Brain pericyte (primary cell): ENCODE measurements at regions not wholly inside any gene's neighbourhood (a gene's known extent, or its start where the extent isn't known, plus 50 kb on each side); places are given as distances from the start of the nearest gene placed in this dataset.

Source experiments
- DNase-seq: peaks from one replicate; pipeline ENCODE4 v3.0.0-alpha.2; 2012; ENCODE audit warnings: low read depth, low spot score

DNA sequence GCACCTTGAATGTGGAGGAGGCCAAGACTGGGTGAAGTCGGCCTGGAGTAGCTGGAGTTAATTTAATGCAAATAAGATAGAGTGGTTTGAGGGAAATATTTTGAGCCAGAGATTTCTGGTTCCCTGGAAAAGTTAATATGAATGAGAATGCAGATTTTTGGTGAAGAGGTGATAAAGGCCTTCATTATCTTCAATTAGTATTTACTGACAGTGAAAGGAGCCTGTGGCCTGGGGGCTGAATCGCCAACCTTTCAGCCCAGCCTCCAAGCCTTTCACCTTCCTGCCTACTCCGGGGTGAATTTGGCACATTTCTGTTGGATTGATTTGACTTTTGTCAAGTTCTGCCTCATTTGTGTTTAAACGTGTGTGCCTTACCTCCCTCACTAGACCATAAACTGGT is 147.8 kb downstream of the SOX2 start:
- DNase-seq, result no peak

DNA sequence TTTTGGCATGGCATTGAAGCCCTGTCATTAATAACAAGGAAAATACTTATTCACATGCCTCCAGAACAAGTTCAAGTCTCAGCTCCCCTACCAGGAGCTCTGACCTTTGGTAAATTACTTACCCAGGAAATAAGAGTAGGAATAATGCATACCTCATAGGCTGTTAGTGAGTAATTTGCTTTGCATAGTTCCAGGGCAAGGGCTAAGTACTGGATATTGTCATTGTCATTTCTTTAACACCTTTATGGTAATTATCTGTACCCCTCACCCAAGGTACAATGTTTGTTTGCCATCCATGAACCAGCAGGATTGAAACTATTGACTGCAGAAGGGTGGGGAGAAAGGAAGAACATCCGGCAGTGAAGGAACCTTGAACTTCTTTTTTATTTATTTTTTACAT is 148.5 kb downstream of the SOX2 start:
- DNase-seq, result no peak

DNA sequence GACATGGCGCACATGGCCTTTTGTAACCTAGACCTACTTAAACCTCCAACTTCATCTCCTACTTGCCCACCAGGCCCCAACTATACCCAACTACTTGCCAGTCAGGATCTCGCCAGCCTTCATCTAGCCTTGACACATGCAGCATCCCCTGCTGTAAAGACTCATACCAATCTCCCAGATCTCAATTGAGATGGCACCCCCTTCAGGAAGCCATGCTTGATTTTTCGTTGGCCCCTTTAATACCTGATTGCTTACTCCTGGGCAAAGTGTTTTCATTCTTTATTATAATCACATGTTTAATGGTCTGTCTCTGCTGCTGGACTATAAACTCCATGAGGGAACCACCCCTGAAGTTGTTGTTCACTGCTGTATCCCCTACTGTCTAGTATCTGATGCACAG is 150.8 kb downstream of the SOX2 start:
- DNase-seq, result no peak

DNA sequence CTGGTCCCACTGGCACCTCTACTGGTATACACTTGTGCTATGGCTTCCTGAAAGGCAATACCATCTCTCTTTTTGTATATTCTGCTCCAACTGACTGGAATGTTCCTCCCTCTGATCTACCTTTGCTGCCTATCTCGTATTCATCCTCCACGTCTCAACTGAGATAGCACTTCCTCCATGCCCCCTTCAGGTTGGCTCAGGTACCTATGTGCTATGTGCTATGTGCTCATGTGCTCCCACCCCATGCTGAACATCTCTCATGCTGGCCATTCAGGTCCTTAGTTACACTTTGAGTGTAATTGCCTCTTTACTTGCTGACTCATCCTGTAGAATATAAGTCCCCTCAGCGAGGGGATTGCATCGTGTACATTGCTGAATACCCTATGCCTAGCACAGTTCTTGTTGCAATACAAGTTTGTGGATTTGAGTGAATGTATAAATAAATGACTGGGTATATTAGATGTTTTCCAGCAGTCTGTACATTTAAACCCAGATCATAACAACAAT is 156.9 kb downstream of the SOX2 start:
- no peak for DNase-seq

DNA sequence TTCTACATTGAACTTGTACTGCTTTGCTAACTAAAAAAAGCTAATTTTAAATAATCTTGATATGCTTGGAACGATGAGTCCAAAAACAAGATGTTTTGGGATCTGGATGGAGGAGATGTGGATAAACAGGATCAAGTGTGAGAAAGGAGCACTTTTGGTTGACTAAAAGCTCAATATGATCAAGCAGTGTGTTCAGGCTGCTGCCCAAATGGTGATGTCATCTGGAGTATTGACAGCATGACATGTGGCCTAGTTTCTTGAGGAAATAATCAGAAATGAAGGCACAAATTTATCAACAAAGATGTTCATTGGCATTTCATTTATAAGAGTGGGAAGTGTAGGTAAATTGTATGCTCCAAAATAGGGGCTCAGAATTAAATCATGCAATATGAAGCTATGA is 161.2 kb downstream of the SOX2 start:
- DNase-seq, result no peak

DNA sequence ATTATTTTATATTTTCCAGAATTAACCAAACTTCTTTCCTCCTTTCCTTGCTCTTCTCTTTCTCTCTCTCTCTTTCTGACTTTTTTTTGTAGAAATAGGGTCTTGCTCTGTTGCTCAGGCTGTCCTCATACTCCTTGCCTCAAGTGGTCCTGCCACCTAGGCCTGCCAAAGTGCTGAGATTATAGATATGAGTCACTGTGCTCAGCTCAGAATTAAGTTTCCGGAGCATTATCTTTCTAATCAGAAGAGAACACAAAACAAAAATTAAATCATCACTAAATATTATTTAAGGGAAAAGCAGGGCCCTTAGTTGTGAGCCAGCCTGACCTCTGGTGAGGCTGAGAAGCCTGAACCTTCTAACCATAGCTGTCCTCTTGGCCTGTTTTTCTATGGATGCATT is 168.2 kb downstream of the SOX2 start:
- no peak for DNase-seq

DNA sequence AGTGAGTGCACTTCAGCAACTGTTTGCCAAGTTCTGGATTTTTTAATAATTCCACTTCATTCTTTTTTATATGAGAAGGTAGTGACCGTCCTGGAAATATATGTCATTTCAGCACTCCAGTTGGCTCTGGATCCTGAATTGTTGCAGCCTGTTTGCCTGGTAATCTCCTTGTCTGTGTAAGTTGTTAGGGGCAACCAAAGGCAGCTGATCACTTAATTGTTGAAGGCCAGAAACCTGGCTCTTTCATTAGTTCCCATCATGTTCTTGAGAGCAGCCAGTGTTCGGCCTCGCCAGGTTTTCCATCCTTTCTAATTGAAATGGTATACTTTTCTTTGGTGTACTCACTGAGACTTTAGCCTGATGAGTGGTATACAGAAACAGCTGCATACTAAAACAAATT is 168.6 kb downstream of the SOX2 start:
- DNase-seq, result no peak

DNA sequence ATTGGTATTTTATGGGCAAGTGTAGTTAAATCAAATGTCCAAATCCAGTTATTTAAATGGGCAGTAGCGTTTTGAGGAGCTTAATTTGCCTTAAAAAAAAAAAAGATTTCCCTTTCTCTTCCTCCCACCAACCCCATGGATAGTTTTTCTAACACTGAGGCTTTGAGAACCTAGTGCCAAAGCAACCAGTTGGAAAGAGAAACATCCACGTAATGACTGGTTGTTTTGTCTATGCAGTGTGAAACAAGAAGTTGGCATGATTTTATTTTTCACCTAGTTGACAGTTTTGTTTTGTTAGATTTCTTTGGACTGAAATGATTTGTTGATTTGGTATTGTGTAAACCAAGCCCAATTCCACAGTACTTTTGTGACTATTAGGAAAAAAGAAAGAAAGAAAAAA is 170.0 kb downstream of the SOX2 start:
- DNase-seq, result no peak

DNA sequence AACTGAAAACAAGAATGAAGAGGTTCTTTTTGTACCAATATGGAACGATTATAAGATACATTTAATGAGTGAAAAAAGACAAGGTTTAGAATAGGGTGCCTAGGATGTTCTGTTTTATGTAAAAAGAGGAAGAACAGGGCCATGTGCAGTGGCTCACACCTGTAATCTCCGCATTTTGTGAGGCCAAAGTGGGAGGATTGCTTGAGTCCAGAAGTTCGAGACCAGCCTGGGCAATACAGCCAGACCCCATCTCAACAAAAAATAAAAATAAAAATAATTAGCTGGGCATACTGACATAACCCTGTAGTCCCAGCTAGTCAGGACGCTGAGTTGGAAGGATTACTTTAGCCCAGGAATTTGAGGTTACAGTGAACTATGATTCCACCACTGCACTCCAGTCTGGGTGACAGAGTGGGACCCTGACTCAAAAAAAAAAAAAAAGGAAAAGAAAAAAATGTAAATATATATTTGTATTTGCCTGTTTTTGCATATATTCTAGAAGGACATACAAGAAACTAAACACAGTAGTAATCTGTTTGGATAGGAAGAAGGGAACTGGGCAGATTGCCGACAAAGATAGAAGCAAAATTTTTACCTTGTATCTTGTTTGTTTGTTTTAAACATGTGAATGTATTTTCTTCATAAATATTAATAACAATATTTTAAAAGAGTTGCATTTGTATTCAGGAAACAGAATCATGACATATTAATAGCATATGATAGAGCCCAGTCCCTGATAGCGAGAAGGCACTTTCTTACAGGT is 174.3 kb downstream of the SOX2 start:
- no peak for DNase-seq

DNA sequence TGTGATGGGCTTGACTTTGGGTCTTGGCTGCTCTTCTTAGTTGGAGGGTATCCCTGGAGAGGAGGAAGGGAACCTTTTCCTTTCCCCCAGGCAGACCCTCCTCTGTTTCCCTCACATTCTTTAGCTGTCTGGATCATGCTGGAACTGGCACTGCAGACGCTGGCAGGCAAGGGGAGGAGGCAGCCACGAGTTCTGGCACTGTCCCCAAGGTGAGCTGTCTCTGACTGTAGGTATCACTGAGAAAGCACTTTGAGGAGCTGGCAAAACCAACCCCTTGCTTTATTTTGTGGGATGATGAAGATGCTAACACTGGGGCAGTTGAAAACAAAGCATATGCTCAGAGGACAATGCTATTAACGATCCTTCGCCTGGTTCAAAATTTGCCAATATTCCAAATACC is 175.0 kb downstream of the SOX2 start:
- no peak for DNase-seq

DNA sequence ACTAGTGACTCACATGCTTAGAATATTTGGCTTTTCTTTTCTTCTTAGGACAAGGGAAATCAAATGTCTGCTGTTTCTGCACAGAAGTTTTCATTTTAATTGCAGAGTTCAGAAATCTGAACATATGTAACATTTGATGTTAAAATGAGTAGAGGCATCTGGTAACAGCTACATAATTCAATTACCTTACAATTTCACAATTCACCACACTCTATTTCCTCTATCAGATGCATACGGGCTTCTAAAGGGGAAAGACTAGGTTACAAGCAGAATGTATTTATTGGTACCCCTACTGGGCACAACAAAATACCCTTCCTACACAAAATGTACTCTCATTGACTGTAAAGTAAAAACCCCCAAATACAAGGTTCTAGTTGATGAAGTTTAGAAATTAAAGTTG is 176.0 kb downstream of the SOX2 start:
- DNase-seq, result no peak

DNA sequence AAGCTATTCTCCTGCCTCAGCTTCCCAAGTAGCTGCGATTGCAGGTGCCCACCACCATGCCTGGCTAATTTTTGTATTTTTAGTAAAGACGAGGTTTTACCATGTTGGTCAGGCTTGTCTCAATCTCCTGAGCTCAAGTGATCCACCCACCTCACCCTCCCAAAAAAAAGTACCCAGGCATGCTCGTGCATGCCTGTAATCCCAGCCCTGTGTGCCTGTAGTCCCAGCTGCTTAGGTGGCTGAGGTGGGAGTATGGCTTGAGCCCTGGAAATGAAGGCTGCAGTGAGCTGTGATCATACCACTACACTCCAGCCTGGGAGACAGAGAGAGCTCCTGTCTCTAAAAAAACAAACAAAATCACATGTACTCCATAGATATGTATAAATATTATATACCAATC is 176.5 kb downstream of the SOX2 start:
- no peak for DNase-seq

DNA sequence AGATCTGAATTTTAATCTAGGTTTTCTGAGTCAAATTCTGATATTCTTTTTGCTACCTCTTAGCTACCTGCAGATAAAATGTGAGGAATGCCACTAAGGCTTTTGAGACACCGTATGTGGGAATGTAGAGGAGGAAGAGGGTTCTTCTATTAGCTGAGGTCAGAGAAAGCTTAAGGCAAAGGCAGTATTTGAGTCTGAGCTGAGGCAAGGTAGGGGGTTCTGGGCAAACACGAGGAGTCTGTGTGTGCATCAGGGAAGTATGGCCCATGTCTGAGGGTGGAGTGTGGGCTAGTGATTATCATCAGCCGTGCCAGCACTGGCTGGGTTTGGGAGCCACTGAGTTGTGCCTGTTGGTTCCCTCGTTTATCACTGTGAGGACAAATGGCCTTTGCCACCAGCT is 181.1 kb downstream of the SOX2 start:
- no peak for DNase-seq

DNA sequence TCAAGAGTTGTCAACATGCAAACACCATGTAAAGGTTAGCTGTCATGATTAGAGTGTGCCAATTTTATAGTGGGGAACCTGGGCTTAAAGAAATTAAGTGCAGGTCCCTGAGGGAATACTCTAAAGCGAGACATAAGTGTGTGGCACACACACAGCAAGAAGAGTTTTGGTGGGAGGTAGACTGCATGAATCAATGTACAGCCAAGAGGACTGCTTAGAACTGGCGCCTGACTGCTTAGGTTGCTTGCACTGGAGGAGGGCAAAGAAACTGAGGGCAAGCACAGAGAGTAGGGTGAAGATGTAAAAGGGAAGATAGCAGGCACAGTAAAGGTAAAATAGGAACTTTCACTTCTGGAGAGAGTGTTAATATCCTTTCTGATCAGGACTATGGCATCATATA is 184.9 kb downstream of the SOX2 start:
- no peak for DNase-seq

DNA sequence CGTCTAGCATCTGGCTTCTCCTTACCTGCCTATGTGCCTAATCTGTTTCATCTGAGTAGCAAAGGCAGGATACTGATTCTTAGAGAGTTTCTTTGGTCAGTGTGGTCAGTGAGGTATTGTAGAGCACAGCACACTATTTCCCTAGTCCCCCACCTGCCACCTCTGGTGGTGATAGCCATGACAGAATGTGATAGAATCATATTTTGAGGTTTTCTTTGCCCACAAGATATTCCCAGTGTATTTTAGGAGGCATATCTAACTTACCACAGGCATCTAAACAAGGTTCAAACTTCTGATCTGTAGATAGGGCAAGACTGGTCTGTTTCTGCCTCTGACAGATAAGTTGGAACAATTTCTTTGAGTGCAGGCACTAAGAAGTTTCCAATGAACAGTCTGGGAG is 188.0 kb downstream of the SOX2 start:
- DNase-seq, result no peak

DNA sequence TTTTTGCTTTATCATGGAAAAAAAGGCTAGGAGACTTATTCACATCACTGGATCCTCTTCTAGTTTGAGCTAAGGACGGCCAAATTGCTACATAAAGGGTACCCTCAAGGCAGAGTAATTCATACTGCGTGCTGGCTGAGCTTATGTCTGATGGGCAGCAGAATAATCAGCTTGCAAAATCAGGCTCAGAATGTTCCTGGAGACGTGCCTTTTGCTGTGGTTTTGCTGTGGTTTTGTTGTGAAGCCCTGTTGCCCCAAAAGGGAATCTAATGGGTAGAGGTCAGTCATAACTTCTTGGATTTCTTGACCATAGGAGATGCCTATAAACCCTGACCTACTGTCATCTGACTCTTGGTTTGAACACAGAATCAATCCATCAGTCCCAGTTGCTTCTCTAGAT is 189.9 kb downstream of the SOX2 start:
- DNase-seq, result no peak

DNA sequence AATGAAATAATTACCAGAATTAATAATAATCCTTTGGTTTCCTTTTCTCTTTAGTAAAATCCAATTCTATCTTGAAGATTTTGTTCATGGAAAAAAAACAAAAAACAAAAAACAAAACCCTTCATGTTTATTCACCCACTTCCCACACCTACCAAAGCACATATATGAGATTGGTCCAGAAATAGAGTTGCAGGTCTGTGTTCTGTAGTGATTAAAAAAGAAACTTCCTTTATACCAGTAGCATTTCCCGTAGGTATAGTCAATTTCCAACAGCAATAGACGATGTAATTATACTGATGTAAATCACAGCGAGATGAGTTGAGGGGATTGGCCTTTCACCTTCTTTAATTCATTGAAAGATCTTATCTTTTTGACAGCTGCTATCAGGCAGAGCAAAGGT is 194.6 kb downstream of the SOX2 start:
- no peak for DNase-seq

DNA sequence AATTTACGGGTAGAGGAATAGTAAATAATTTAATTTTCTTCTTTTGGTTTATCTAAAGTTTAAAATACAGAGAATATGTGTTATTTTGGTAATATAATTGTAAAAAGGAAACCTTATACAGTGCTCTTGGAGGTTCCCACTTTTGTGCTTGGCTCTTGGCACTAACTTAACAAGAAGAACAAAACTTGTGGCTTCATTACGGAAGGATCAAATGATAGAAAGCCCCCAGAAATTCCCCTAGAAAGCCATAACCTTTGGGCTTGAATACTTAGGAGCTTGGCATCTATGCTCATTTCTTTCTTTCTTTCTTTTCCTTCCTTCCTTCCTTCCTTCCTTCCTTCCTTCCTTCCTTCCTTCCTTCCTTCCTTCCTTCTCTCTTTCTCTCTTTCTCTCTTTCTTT is 197.5 kb downstream of the SOX2 start:
- no peak for DNase-seq

DNA sequence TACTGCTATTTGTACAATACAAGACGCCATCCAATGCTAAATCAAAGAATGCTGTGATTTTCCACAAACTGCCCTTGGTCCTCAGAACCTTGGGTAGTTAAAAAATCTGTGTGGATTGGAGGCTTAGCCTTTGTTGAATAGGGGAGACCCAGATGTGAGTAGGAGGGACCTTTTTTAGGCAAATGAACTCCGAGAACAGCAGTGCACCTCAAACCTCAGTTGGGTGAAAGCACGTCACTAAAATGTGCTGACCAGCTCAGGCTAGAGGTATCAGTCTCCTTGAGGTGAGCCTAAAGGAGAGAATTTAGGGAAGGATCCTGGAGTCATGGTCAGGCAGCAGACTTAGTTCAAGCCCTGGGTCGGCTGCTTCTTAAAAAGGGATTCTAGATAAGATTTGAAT is 200.7 kb downstream of the SOX2 start:
- DNase-seq, result no peak

DNA sequence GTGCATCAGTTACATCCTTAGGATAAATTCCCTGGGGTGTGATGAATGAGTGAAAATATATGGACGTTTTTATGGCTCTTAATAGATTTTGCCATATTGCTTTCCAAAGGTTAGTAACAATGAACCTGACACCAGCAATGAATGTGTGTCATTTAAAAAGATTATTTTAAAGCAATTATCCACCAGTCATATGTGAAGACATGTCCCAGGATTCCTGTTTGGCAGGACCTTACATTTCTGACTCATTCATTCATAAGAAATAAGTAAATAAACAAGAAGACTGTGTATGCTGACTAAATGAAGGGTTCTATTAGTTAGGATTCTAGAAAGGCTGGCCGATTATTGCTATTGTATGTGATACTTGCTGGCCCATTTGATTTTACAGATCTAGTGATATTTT is 201.5 kb downstream of the SOX2 start:
- DNase-seq, result no peak

DNA sequence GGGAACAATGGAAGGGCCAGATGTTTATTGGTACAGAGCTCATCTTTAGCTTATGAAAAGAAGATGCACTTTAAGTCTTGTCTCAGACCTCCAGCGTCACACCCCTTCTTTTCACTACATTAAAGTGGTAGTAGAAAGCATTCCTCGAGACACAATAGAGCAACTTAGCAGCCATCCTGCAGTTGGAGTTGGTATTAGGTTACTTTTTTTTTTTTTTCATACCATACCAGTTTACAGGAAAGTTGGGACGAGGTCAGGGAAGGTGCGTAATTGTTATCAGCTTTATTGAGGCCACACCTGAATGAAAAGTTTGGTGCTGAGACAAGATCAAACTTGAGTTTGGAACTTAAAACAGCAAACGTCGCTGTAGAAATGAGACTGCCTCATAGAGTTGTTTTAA is 203.8 kb downstream of the SOX2 start:
- no peak for DNase-seq

DNA sequence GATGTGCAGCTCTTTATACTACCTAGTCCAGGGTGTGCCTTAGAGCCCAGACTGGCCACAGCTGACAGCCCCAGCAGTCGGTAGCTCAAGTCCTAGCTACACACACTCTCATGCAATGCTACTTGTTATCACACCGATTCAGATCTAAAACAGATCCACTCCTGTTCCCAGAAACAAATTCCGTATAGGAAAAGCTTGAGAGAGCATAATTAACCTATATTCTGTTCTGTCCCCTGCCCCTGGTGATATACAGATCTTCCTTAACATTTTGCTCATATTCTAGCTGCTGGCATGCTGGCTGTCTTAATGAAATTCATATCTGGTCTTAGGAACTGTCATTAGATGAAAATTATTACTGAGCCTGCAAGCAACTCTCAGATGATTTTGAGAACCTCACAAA is 204.3 kb downstream of the SOX2 start:
- no peak for DNase-seq

DNA sequence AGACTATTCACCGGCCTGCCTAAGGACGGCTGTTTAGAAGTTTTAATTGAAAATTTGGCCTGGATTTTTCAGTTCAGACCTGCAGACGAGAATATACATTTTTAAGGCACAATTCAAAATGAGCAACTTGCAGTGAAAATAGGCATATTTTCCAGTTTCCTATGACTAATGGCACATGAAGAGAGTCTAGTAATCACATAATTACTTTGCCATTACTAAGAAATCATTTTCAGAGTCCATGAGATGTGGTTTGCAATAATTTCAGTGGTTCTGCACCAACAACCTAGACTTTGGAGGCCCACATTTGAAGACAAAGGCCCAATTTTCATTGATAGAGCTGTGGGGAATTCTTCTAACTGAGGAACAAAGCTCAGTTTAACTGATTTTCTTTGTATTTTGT is 205.3 kb downstream of the SOX2 start:
- DNase-seq, result no peak

DNA sequence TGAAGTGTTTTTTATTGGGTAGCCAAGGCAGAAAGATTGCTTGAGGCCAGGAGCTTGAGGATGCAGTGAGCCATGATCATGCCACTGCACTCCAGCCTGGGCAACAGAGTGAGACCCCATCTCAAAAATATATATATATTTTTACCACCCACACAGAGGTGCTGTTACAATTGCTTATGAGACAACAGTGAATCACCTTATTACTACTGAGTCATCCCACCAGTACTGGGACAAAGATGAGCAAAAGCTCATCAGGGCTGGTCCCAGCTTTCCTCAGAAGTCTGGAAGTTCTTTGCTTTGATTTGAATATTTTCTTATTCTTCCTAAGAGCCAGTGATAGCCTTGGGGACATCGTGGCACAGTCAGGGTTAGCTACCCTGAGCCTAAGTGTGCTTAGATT is 207.7 kb downstream of the SOX2 start:
- no peak for DNase-seq
